ENCODE measurements at regions not wholly inside any gene's neighbourhood (a gene's known extent, or its start where the extent isn't known, plus 50 kb on each side); places are given as distances from the start of the nearest gene placed in this dataset.

DNA sequence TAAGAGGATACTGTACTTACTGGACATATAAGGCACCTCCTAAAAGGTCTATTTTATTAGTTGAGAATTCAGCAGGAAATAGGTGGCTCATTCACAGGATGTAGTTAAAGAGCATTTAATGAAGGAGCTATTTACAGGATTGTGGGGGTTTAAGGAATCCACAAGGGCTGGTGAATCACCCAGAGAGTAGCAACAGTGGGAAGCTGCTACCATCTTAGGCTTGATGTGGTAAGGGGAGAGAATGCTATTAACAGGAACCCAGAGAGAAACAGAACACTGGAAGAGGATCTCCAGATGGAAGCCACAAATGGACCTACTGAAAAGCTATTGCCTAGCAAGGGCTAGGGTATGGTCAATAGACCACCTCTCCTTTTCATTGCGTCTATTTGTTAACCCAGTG, 52.0 kb upstream of the COL11A1 start:
- no peak for DNase-seq (ENCODE audit: low spot score)
